ENCODE measurements at regions not wholly inside any gene's neighbourhood (a gene's known extent, or its start where the extent isn't known, plus 50 kb on each side); places are given as distances from the start of the nearest gene placed in this dataset.

GRCh38 chr9:106387965-106388364 lies 475.0 kb upstream of the ZNF462 start:
- DNase-seq = no peak
- Histone ChIP-seq H3K9ac (ENCODE audit: low read length) (no peak overlapping the region), H3K9me3 (replicated peaks; ENCODE audit: insufficient read depth, low read length) (no peaks in the 10 kb centered on the region), H2AFZ (ENCODE audit: low read length) (no peak overlapping the region), H3K27me3 (replicated peaks; ENCODE audit: insufficient read depth, low read length) (no peaks in the 10 kb centered on the region), H3F3A (ENCODE audit: insufficient read depth, low read length) (no peaks in the 10 kb centered on the region), H3K4me2 (ENCODE audit: low read depth, low read length) (no peak overlapping the region), H3K79me2 (ENCODE audit: low read length) (no peaks in the 10 kb centered on the region), H3K4me1 (ENCODE audit: low read length) (no peaks in the 10 kb centered on the region), H3K36me3 (replicated peaks; ENCODE audit: insufficient read depth, low read length) (no peaks in the 10 kb centered on the region), H3K4me3 (ENCODE audit: low read length) (no peak overlapping the region), H3K9me2 (replicated peaks; ENCODE audit: insufficient read depth, low read length) (no peaks in the 10 kb centered on the region), H3K27ac (ENCODE audit: low read length) (no peak overlapping the region), H4K20me1 (ENCODE audit: insufficient read depth, low read length) (no peaks in the 10 kb centered on the region)
- TF ChIP-seq EZH2phosphoT487 (IDR thresholded peaks at IDR 0.05; ENCODE audit: low read length) (no peak), EZH2 (optimal IDR thresholded peaks at IDR 0.05; ENCODE audit: low read depth, low read length) (no peak), CTCF (IDR thresholded peaks at IDR 0.05; ENCODE audit: low read length) (no peak)

GRCh38 chr9:106393226-106393625 lies 469.7 kb upstream of the ZNF462 start:
- Histone ChIP-seq H3K9me3 (replicated peaks; ENCODE audit: insufficient read depth, low read length) (no peaks in the 10 kb centered on the region), H3K9me2 (replicated peaks; ENCODE audit: insufficient read depth, low read length) (no peaks in the 10 kb centered on the region), H3K36me3 (replicated peaks; ENCODE audit: insufficient read depth, low read length) (no peaks in the 10 kb centered on the region), H3K4me1 (ENCODE audit: low read length) (no peaks in the 10 kb centered on the region), H2AFZ (ENCODE audit: low read length) (no peak overlapping the region), H3K9ac (ENCODE audit: low read length) (no peak overlapping the region), H3K79me2 (ENCODE audit: low read length) (no peaks in the 10 kb centered on the region), H3K4me2 (ENCODE audit: low read depth, low read length) (no peak overlapping the region), H4K20me1 (ENCODE audit: insufficient read depth, low read length) (no peaks in the 10 kb centered on the region), H3K27ac (ENCODE audit: low read length) (no peak overlapping the region), H3K27me3 (replicated peaks; ENCODE audit: insufficient read depth, low read length) (no peaks in the 10 kb centered on the region), H3K4me3 (ENCODE audit: low read length) (no peak overlapping the region), H3F3A (ENCODE audit: insufficient read depth, low read length) (no peaks in the 10 kb centered on the region)
- TF ChIP-seq EZH2 (optimal IDR thresholded peaks at IDR 0.05; ENCODE audit: low read depth, low read length) = no peak
- no peak for TF ChIP-seq CTCF (IDR thresholded peaks at IDR 0.05; ENCODE audit: low read length)
- TF ChIP-seq EZH2phosphoT487 (IDR thresholded peaks at IDR 0.05; ENCODE audit: low read length) = no peak
- DNase-seq = no peak

GRCh38 chr9:106400170-106400569 lies 462.8 kb upstream of the ZNF462 start:
- H3K9me3 ChIP-seq (replicated peaks; ENCODE audit: insufficient read depth, low read length) = no peaks in the 10 kb centered on the region

More at GRCh38 chr9:106400170-106400569, 462.8 kb upstream of the ZNF462 start:
- no peak for TF ChIP-seq CTCF (IDR thresholded peaks at IDR 0.05; ENCODE audit: low read length)
- TF ChIP-seq EZH2 (optimal IDR thresholded peaks at IDR 0.05; ENCODE audit: low read depth, low read length) = no peak
- TF ChIP-seq EZH2phosphoT487 (IDR thresholded peaks at IDR 0.05; ENCODE audit: low read length) = no peak
- Histone ChIP-seq H3K79me2 (ENCODE audit: low read length) (no peaks in the 10 kb centered on the region), H3K4me3 (ENCODE audit: low read length) (no peak overlapping the region), H2AFZ (ENCODE audit: low read length) (no peak overlapping the region), H3K9ac (ENCODE audit: low read length) (no peak overlapping the region), H3F3A (ENCODE audit: insufficient read depth, low read length) (no peaks in the 10 kb centered on the region), H3K27me3 (replicated peaks; ENCODE audit: insufficient read depth, low read length) (no peaks in the 10 kb centered on the region), H3K4me2 (ENCODE audit: low read depth, low read length) (no peak overlapping the region), H3K9me2 (replicated peaks; ENCODE audit: insufficient read depth, low read length) (no peaks in the 10 kb centered on the region), H3K27ac (ENCODE audit: low read length) (no peak overlapping the region), H3K36me3 (replicated peaks; ENCODE audit: insufficient read depth, low read length) (no peaks in the 10 kb centered on the region), H4K20me1 (ENCODE audit: insufficient read depth, low read length) (no peaks in the 10 kb centered on the region), H3K4me1 (ENCODE audit: low read length) (no peaks in the 10 kb centered on the region)
- no peak for DNase-seq

Measured in MM.1S (cell line).